SK-N-SH (cell line): ENCODE measurements at regions not wholly inside any gene's neighbourhood (a gene's known extent, or its start where the extent isn't known, plus 50 kb on each side); places are given as distances from the start of the nearest gene placed in this dataset.

Source experiments
- CTCF ChIA-PET: fragments of 300-600, 350-600 bp; formaldehyde crosslinking; extraction: SDS; loops from one replicate; lab custom pipeline; 2021; lab: Yijun Ruan, JAX
- POLR2A ChIA-PET: fragments of 350-600 bp; sonication (Branson Sonifier 250); formaldehyde crosslinking; extraction: SDS; loops from one replicate; lab custom pipeline; 2020; ENCODE audit warnings: antibody characterized with exemption, inconsistent platforms; lab: Yijun Ruan, JAX
- DNase-seq: peaks from one replicate; pipeline ENCODE4 v3.0.0; 2012
- H2AFZ ChIP-seq: fragments of 200-600 bp; sonication (generic); 2 replicates; pipeline ENCODE4 v1.8.1; 2016; ENCODE audit warnings: antibody characterized with exemption, mild to moderate bottlenecking, low read depth
- H3F3A ChIP-seq: fragments of 200-600 bp; sonication (generic); replicated peaks from 2 replicates; pipeline ENCODE3; 2016; ENCODE audit warnings: antibody characterized with exemption, mild to moderate bottlenecking; ENCODE audit not compliant: insufficient read depth
- H3K27ac ChIP-seq, 2 experiments: fragments of 200-500 bp in 1 of 2; fragments of 200-600 bp in 1 of 2; sonication (Bioruptor generic) in 1 of 2; sonication (generic), shearing (Covaris generic) in 1 of 2; 2 replicates each; pipeline versions ENCODE4 v1.5.1 to v1.6.1; 2014 to 2016; ENCODE audit warnings: low read depth in 2 of 2, inconsistent platforms in 1 of 2, low read length in 1 of 2, mild to moderate bottlenecking in 1 of 2, mixed read lengths in 1 of 2
- H3K27me3 ChIP-seq: fragments of 200-600 bp; sonication (generic), shearing (Covaris generic); 2 replicates; pipeline ENCODE4 v1.6.1; 2016; ENCODE audit warnings: mixed run types; ENCODE audit not compliant: insufficient read depth
- H3K36me3 ChIP-seq, 2 experiments: fragments of 200-500 bp in 1 of 2; fragments of 200-600 bp in 1 of 2; sonication (Bioruptor generic) in 1 of 2; sonication (generic) in 1 of 2; replicated peaks in 1 of 2; 2 replicates each; pipeline versions ENCODE3 to v1.5.1; 2014 to 2016; ENCODE audit warnings: low read length in 1 of 2, mild to moderate bottlenecking in 1 of 2; ENCODE audit not compliant: insufficient read depth in 2 of 2, control insufficient read depth in 1 of 2
- H3K4me1 ChIP-seq, 2 experiments: fragments of 200-500 bp in 1 of 2; fragments of 200-600 bp in 1 of 2; sonication (Bioruptor generic) in 1 of 2; sonication (generic), shearing (Covaris generic) in 1 of 2; 2 replicates each; pipeline versions ENCODE4 v1.5.1 to v1.6.1; 2014 to 2016; ENCODE audit warnings: low read depth in 1 of 2, low read length in 1 of 2, mixed run types in 1 of 2; ENCODE audit not compliant: insufficient read depth in 2 of 2, control insufficient read depth in 1 of 2
- H3K4me2 ChIP-seq: fragments of 200-600 bp; sonication (generic), shearing (Covaris generic); 2 replicates; pipeline ENCODE4 v1.6.1; 2017; ENCODE audit warnings: mixed run types
- H3K4me3 ChIP-seq, 2 experiments: fragments of 200-500 bp in 1 of 2; fragments of 200-600 bp in 1 of 2; sonication (Bioruptor generic) in 1 of 2; sonication (generic), shearing (Covaris generic) in 1 of 2; 2 replicates each; pipeline versions ENCODE4 v1.5.1 to v1.8.1; 2014 to 2016; ENCODE audit warnings: low read depth in 2 of 2, inconsistent platforms in 1 of 2, low read length in 1 of 2, mild to moderate bottlenecking in 1 of 2, mixed read lengths in 1 of 2, moderate library complexity in 1 of 2
- H3K79me2 ChIP-seq: fragments of 200-600 bp; sonication (generic); 2 replicates; pipeline ENCODE4 v1.8.1; 2017; ENCODE audit warnings: mild to moderate bottlenecking; ENCODE audit not compliant: insufficient read depth
- H3K9ac ChIP-seq: fragments of 200-600 bp; sonication (generic); 2 replicates; pipeline ENCODE4 v1.6.1; 2017; ENCODE audit warnings: mixed run types
- H3K9me2 ChIP-seq: fragments of 200-600 bp; sonication (generic); 2 replicates; pipeline ENCODE4 v1.6.1; 2017; ENCODE audit warnings: mixed run types
- H3K9me3 ChIP-seq: fragments of 200-600 bp; sonication (generic); 2 replicates; pipeline ENCODE4 v1.6.1; 2017; ENCODE audit warnings: mixed run types, mild to moderate bottlenecking, moderate library complexity
- H4K20me1 ChIP-seq: fragments of 200-600 bp; sonication (generic); 2 replicates; pipeline ENCODE4 v1.6.1; 2017; ENCODE audit warnings: mild to moderate bottlenecking, mixed run types; ENCODE audit not compliant: insufficient read depth
- CHD2 ChIP-seq: fragments of 150-350 bp; IDR thresholded peaks from 2 replicates; pipeline ENCODE4 v1.6.1; 2018; ENCODE audit warnings: low read length; ENCODE audit not compliant: partially characterized antibody
- EP300 ChIP-seq, 2 experiments: IDR thresholded peaks; 2 replicates each; pipeline versions ENCODE4 v1.4.0 to v1.6.1; 2012; ENCODE audit warnings: borderline replicate concordance in 1 of 2, low read depth in 1 of 2, low read length in 1 of 2
- EZH2phosphoT487 ChIP-seq: fragments of 200-600 bp; sonication (generic); IDR thresholded peaks from 2 replicates; pipeline ENCODE4 v1.6.1; 2017; ENCODE audit warnings: low read depth, mixed run types, mild to moderate bottlenecking, antibody characterized with exemption, moderate library complexity, borderline replicate concordance
- FOXJ3 ChIP-seq: sonication (generic); formaldehyde crosslinking; IDR thresholded peaks from 2 replicates; pipeline ENCODE4 v1.5.1; 2020; ENCODE audit warnings: mild to moderate bottlenecking, missing genetic modification reagents
- FOXM1 ChIP-seq: IDR thresholded peaks from 2 replicates; pipeline ENCODE4 v1.4.0; 2012; ENCODE audit warnings: low read depth, mild to moderate bottlenecking
- JUND ChIP-seq: IDR thresholded peaks from 2 replicates; pipeline ENCODE4 v1.4.0; 2012
- NFIC ChIP-seq: IDR thresholded peaks from 2 replicates; pipeline ENCODE4 v1.4.0; 2012; ENCODE audit warnings: borderline replicate concordance
- RCOR1 ChIP-seq: fragments of 150-350 bp; IDR thresholded peaks from 2 replicates; pipeline ENCODE4 v1.6.1; 2017; ENCODE audit warnings: antibody characterized with exemption, low read length
- REST ChIP-seq: IDR thresholded peaks from 2 replicates; pipeline ENCODE4 v1.6.1; 2012; ENCODE audit warnings: mild to moderate bottlenecking, low read depth, low read length, moderate library complexity
- RFX5 ChIP-seq: IDR thresholded peaks from 2 replicates; pipeline ENCODE4 v1.6.1; 2012; ENCODE audit warnings: mild to moderate bottlenecking, improper control_type of control experiment, low read length
- TAF1 ChIP-seq: IDR thresholded peaks from 2 replicates; pipeline ENCODE4 v1.6.1; 2012; ENCODE audit warnings: low read depth, mild to moderate bottlenecking, low read length, moderate library complexity, borderline replicate concordance
- TCF12 ChIP-seq: IDR thresholded peaks from 2 replicates; pipeline ENCODE4 v1.4.0; 2012
- TEAD4 ChIP-seq: IDR thresholded peaks from 2 replicates; pipeline ENCODE4 v1.4.0; 2012; ENCODE audit warnings: mild to moderate bottlenecking, borderline replicate concordance; ENCODE audit not compliant: insufficient read depth
- USF2 ChIP-seq: fragments of 150-350 bp; IDR thresholded peaks from 2 replicates; pipeline ENCODE4 v1.6.1; 2017; ENCODE audit warnings: antibody characterized with exemption, low read length, low read depth, borderline replicate concordance
- WGBS: methylation state at CpG from one replicate; pipeline ENCODE4 v1.1.6; 2017; ENCODE audit warnings: low lambda C conversion rate; 5-methylcytosine and 5-hydroxymethylcytosine counted together

GRCh38 chr1:94686882-94687281 lies 133.3 kb upstream of the SLC44A3 start (continued):
- TF ChIP-seq CHD2, result no peak

GRCh38 chr1:94684690-94685250 lies 135.4 kb upstream of the SLC44A3 start:
- ChIA-PET CTCF (interaction anchor here (0.6 kb wide), 1 partner anchor 11 kb away, joined by 4 read pairs; no protein-coding TSS in a partner anchor), POLR2A (no interaction called here)
- Histone ChIP-seq H4K20me1 (no peaks in the 10 kb centered on the region), H3F3A (no peaks in the 10 kb centered on the region), H3K4me1 (no peaks in the 10 kb centered on the region; a peak in 1 of 4 replicates), H3K36me3 (no peaks in the 10 kb centered on the region), H3K9me2 (no peaks in the 10 kb centered on the region), H3K9me3 (no peaks in the 10 kb centered on the region), H3K27me3 (no peaks in the 10 kb centered on the region), H3K79me2 (no peaks in the 10 kb centered on the region), H3K9ac (no peak overlapping the region), H2AFZ (no peak overlapping the region), H3K4me3 (no peak overlapping the region), H3K4me2 (no peak overlapping the region), H3K27ac (no peak overlapping the region)
- no peak for DNase-seq
- no peak for TF ChIP-seq NFIC
- TF ChIP-seq JUND, result no peak
- TF ChIP-seq FOXM1, result no peak
- no peak for TF ChIP-seq RFX5
- WGBS, result 70% methylated on average over 7 of the region's 7 CpGs

GRCh38 chr1:94683886-94684285 lies 136.3 kb upstream of the SLC44A3 start:
- no peak overlapping the region for H3K4me3 ChIP-seq
- H3K27ac ChIP-seq, result no peak overlapping the region
- H3K4me1 ChIP-seq, result no peaks in the 10 kb centered on the region; a peak in 1 of 4 replicates
- no peak overlapping the region for H3K9ac ChIP-seq
- no peaks in the 10 kb centered on the region for H3K9me3 ChIP-seq
- ChIA-PET POLR2A (no interaction called here), CTCF (interaction anchor here (0.6 kb wide), 1 partner anchor 10 kb away, joined by 4 read pairs; no protein-coding TSS in a partner anchor)
- DNase-seq, result no peak
- no peak overlapping the region for H3K4me2 ChIP-seq
- TF ChIP-seq RFX5 (no peak), USF2 (no peak), TAF1 (no peak), CHD2 (no peak), TEAD4 (no peak), REST (no peak), FOXJ3 (CRISPR knock-in tag) (no peak), RCOR1 (no peak), TCF12 (no peak), EZH2phosphoT487 (no peak), EP300 (IDR thresholded peaks at IDR 0.05; ENCODE audit: borderline replicate concordance in 1 of 2, low read depth in 1 of 2, low read length in 1 of 2) (no peak)
- no peaks in the 10 kb centered on the region for H3K27me3 ChIP-seq
- 65% methylated on average over 6 of the region's 6 CpGs for WGBS
- no peaks in the 10 kb centered on the region for H3K9me2 ChIP-seq
- H2AFZ ChIP-seq, result no peak overlapping the region
- H3F3A ChIP-seq, result no peaks in the 10 kb centered on the region
- H4K20me1 ChIP-seq, result no peaks in the 10 kb centered on the region
- H3K36me3 ChIP-seq, result no peaks in the 10 kb centered on the region
- no peaks in the 10 kb centered on the region for H3K79me2 ChIP-seq
